SK-N-SH treated with all-trans-retinoic acid at 6 μM for 48 hours (cell line): ENCODE measurements at regions not wholly inside any gene's neighbourhood (a gene's known extent, or its start where the extent isn't known, plus 50 kb on each side); places are given as distances from the start of the nearest gene placed in this dataset.

ENCODE experiments used
- CREB5 ChIP-seq: fragments of 250-450 bp; sonication (Bioruptor Pico); IDR thresholded peaks from 2 replicates; pipeline ENCODE4 v1.5.1; 2020; ENCODE audit warnings: low read depth, mild to moderate bottlenecking, moderate library complexity
- CSDC2 ChIP-seq: fragments of 250-450 bp; sonication (Bioruptor Pico); IDR thresholded peaks from 2 replicates; pipeline ENCODE4 v1.5.0; 2020; ENCODE audit warnings: mild to moderate bottlenecking, moderate library complexity
- ESRRG ChIP-seq: fragments of 250-450 bp; sonication (Bioruptor Pico); IDR thresholded peaks from 2 replicates; pipeline ENCODE4 v1.6.1; 2021; ENCODE audit warnings: mild to moderate bottlenecking
- OSR1 ChIP-seq: fragments of 250-450 bp; sonication (Bioruptor Pico); IDR thresholded peaks from 2 replicates; pipeline ENCODE4 v1.8.0; 2022; ENCODE audit warnings: moderate library complexity, mild to moderate bottlenecking, inconsistent platforms
- PATZ1 ChIP-seq: fragments of 250-450 bp; sonication (Bioruptor Pico); IDR thresholded peaks from 2 replicates; pipeline ENCODE4 v1.8.0; 2020; ENCODE audit warnings: mild to moderate bottlenecking, moderate library complexity, borderline replicate concordance
- POU6F1 ChIP-seq: fragments of 250-450 bp; sonication (Bioruptor Pico); IDR thresholded peaks from 2 replicates; pipeline ENCODE4 v1.8.0; 2021; ENCODE audit warnings: low read depth, mild to moderate bottlenecking, moderate library complexity, borderline replicate concordance
- ZC3H10 ChIP-seq: fragments of 250-450 bp; sonication (Bioruptor Pico); IDR thresholded peaks from 2 replicates; pipeline ENCODE4 v1.5.1; 2021; ENCODE audit warnings: mild to moderate bottlenecking, moderate library complexity
- ZFP3 ChIP-seq: fragments of 250-450 bp; sonication (Bioruptor Pico); IDR thresholded peaks from 2 replicates; pipeline ENCODE4 v1.5.0; 2020; ENCODE audit warnings: mild to moderate bottlenecking, moderate library complexity
- ZFP30 ChIP-seq: fragments of 450-650 bp; formaldehyde crosslinking; IDR thresholded peaks from 2 replicates; pipeline ENCODE4 v1.5.0; 2022; ENCODE audit warnings: mild to moderate bottlenecking, moderate library complexity
- ZNF565 ChIP-seq: fragments of 450-650 bp; formaldehyde crosslinking; conservative IDR thresholded peaks from 2 replicates; pipeline ENCODE4 v1.5.0; 2020; ENCODE audit warnings: low read depth, mild to moderate bottlenecking, moderate library complexity

GRCh38 chr15:77897896-77898406 is 179.6 kb downstream of the TBC1D2B start:
- TF ChIP-seq ZFP30 (CRISPR knock-in tag): no peak
- no peak for TF ChIP-seq PATZ1 (CRISPR knock-in tag)
- TF ChIP-seq POU6F1 (CRISPR knock-in tag): no peak
- TF ChIP-seq ZFP3: no peak
- no peak for TF ChIP-seq CSDC2 (CRISPR knock-in tag)
- TF ChIP-seq ESRRG (CRISPR knock-in tag): no peak
- TF ChIP-seq OSR1: no peak
- no peak for TF ChIP-seq ZC3H10 (CRISPR knock-in tag)
- TF ChIP-seq CREB5 (CRISPR knock-in tag): no peak
- TF ChIP-seq ZNF565 (CRISPR knock-in tag): no peak
